Activated CD4-positive, alpha-beta memory T cell treated with anti-CD3 and anti-CD28 coated beads for 36 hours (primary cell): ENCODE measurements at regions not wholly inside any gene's neighbourhood (a gene's known extent, or its start where the extent isn't known, plus 50 kb on each side); places are given as distances from the start of the nearest gene placed in this dataset.

Experiments used
- CTCF ChIA-PET: fragments of 350-600 bp; sonication (Branson Sonifier 250); formaldehyde crosslinking; loops from one replicate; lab custom pipeline; 2021; ENCODE audit warnings: antibody characterized with exemption, inconsistent platforms; lab: Charles Lee
- POLR2A ChIA-PET: fragments of 350-600 bp; sonication (Branson Sonifier 250); formaldehyde crosslinking; loops from one replicate; lab custom pipeline; 2021; ENCODE audit warnings: antibody characterized with exemption; lab: Charles Lee
- DNase-seq: peaks from one replicate; pipeline ENCODE4 v3.0.0-alpha.2; 2020
- H3K27ac Mint-ChIP-seq: one replicate; pipeline ENCODE4 v1.8.0; 2021; ENCODE audit warnings: mixed read lengths
- H3K27me3 Mint-ChIP-seq: one replicate; pipeline ENCODE4 v1.8.0; 2021; ENCODE audit warnings: mixed read lengths
- H3K36me3 Mint-ChIP-seq: one replicate; pipeline ENCODE4 v1.8.0; 2021; ENCODE audit warnings: mixed read lengths
- H3K4me1 Mint-ChIP-seq: one replicate; pipeline ENCODE4 v1.8.0; 2021; ENCODE audit warnings: low read depth, mixed read lengths
- H3K4me3 Mint-ChIP-seq: one replicate; pipeline ENCODE4 v1.8.0; 2021; ENCODE audit warnings: mild to moderate bottlenecking, mixed read lengths
- H3K9me3 Mint-ChIP-seq: one replicate; pipeline ENCODE4 v1.8.0; 2021; ENCODE audit warnings: mixed read lengths
- intact Hi-C: fragments of 100-400 bp; cut with micrococcal nuclease; formaldehyde crosslinking; loops from one replicate; pipeline ENCODE4 v1.15.1; 2023

DNA sequence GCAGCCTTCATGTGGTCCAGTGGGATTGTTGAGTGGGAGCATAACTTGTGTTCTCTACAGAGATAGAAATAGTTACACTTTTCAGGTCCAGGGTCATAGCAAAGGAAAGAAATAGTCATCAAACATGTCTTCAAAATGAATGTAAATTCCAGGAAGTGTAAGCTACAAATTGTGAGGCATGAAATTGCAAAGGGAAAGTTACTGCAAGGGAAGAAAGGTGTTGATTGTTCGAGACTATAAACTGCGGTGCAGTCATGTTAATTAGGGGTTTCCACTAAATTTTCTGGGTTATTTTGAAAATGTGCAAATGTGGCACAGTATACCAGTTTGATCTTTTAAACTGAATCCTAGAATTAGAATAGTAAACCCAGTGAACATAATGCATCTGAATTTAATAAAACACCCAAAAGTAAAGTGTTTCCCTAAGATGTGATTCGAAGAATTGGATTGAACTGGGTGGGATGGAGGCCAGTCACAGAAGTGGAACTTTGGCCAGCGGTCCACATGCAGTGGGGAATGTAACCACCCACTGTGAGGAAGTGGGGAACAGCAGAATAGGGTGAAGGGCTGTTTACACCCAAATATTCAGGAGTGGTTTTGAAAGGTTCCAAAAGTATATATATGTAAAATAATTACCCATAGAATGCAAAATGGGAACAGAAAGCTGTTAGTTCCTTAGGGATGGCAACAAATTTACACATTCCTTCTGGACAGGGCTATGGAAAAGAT is 126.5 kb upstream of the CCDC68 start:
- Mint-ChIP-seq H3K4me1 (no peaks in the 10 kb centered on the region), H3K27me3 (peaks cover 1% of the 10 kb centered on the region), H3K4me3 (no peak overlapping the region), H3K9me3 (no peaks in the 10 kb centered on the region), H3K27ac (no peak overlapping the region), H3K36me3 (no peaks in the 10 kb centered on the region)
- intact Hi-C loops = no loop called here
- no peak for DNase-seq
- ChIA-PET POLR2A (no interaction called here), CTCF (no interaction called here)

DNA sequence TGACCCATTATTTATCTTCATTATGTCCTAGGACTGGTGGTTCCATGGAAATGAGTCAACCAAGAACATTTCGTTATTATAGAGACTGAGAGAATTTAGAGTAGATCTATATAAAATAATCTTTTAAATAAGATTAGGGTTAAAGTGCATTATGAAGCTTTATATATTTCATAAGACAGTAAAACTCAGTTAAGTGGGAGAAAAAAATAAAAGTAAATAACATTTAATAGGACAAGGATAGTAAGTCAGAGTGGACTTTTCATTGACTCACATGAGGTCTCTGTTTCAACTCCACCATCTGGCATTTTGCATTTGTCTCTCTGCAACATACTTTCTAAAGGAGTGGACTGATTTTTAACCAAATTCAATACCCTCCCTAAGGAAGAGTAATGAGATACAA is 125.3 kb upstream of the CCDC68 start:
- Mint-ChIP-seq H3K4me3 (no peak overlapping the region), H3K4me1 (no peaks in the 10 kb centered on the region), H3K36me3 (no peaks in the 10 kb centered on the region), H3K27ac (no peak overlapping the region), H3K9me3 (no peaks in the 10 kb centered on the region), H3K27me3 (peaks cover 3% of the 10 kb centered on the region)
- CTCF ChIA-PET = no interaction called here
- intact Hi-C loops = no loop called here
- no peak for DNase-seq
- POLR2A ChIA-PET = no interaction called here

DNA sequence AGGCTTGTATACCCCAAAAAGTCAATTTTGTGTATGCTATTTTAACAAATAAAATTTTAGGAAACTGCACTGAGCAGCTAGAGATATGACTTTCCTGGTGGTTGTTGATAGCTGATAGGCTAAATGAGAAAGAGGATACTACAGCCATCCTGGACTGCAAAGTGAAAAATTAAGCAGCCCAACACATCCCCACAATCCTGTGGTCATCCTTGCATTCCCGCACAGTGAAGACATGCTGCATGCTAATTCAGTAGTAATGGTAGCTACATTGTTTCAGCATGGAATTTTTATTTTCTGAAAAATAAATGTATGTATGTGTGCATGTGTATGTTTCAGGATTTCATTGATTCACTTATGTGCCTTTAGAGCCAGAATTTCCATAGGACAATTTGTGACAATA is 124.2 kb upstream of the CCDC68 start:
- ChIA-PET CTCF (no interaction called here), POLR2A (no interaction called here)
- H3K4me1 Mint-ChIP-seq = no peaks in the 10 kb centered on the region
- no peaks in the 10 kb centered on the region for H3K9me3 Mint-ChIP-seq
- intact Hi-C loops = no loop called here
- H3K27ac Mint-ChIP-seq = no peak overlapping the region
- H3K27me3 Mint-ChIP-seq = peaks cover 2% of the 10 kb centered on the region
- H3K36me3 Mint-ChIP-seq = no peaks in the 10 kb centered on the region
- H3K4me3 Mint-ChIP-seq = no peak overlapping the region
- no peak for DNase-seq

DNA sequence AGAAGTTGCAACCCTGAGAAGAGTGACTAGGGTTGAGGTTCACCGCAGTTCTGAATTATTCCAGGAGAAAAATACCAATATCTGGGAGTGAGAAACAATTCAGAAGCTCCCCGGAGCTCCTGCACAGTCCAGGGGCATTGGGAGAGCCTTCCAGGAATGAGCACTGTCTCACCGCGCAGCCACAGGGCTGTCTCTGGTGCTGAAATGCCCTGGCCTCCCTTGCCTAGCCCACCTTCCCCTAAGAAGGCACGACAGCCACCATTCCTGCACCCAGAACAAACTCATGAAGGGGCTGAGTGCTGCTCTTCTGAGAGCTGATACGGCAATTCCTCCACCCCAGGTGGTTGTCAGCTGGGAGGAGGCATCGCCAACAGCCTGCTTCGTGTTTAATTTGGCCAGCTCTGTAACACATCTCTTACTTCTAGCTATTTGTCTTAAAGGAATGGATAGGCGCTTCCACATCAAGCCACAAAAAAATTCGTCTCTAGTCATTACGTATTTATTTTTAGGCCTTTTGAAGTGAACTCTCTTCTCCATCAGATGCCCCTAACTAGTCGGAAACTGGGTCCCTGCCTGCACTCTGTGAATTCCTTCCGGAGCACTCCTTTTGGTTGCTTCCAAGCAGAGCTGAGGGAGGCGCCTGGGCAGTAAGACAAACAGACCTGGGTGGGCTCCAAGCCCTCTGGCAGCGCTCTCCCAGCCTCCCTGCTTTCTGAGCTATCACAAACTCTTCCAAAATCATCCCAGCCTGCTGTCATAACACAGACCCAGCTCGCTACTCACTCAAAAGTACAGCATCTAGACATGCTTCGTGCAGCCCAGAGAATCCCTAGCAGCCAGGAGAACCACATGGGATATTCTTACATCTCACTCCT is 120.5 kb upstream of the CCDC68 start:
- ChIA-PET CTCF (no interaction called here), POLR2A (no interaction called here)

DNA sequence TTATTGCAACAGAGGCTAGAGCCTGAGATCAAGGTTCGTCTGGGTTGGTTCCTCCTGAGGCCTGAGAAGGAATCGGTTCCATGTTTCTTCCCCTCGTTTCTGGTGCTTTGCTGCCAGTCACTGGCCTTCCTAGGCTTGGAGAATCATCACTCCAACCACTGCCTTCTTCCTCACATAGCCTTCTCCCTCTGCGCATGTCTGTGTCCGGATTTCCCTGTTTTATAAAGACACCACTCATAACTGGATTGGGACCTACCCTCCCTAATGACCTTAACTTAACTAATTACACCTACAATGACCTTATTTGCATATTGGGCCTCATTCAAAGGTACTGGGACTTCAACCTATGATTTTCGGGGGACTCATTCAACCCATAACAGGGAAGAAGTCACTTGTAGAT is 119.8 kb upstream of the CCDC68 start:
- H3K4me1 Mint-ChIP-seq = no peaks in the 10 kb centered on the region
- peaks cover 4% of the 10 kb centered on the region for H3K27me3 Mint-ChIP-seq
- DNase-seq = no peak
- no peaks in the 10 kb centered on the region for H3K36me3 Mint-ChIP-seq
- H3K27ac Mint-ChIP-seq = no peak overlapping the region
- CTCF ChIA-PET = no interaction called here
- no peak overlapping the region for H3K4me3 Mint-ChIP-seq
- intact Hi-C loops = no loop called here
- POLR2A ChIA-PET = no interaction called here
- H3K9me3 Mint-ChIP-seq = no peaks in the 10 kb centered on the region

More for the DNA sequence above, 120.5 kb upstream of the CCDC68 start:
- no peaks in the 10 kb centered on the region for H3K36me3 Mint-ChIP-seq
- H3K27ac Mint-ChIP-seq = no peak overlapping the region
- intact Hi-C loops = no loop called here
- no peaks in the 10 kb centered on the region for H3K9me3 Mint-ChIP-seq
- no peaks in the 10 kb centered on the region for H3K4me1 Mint-ChIP-seq
- no peak overlapping the region for H3K4me3 Mint-ChIP-seq
- DNase-seq = no peak
- H3K27me3 Mint-ChIP-seq = peaks cover 4% of the 10 kb centered on the region

DNA sequence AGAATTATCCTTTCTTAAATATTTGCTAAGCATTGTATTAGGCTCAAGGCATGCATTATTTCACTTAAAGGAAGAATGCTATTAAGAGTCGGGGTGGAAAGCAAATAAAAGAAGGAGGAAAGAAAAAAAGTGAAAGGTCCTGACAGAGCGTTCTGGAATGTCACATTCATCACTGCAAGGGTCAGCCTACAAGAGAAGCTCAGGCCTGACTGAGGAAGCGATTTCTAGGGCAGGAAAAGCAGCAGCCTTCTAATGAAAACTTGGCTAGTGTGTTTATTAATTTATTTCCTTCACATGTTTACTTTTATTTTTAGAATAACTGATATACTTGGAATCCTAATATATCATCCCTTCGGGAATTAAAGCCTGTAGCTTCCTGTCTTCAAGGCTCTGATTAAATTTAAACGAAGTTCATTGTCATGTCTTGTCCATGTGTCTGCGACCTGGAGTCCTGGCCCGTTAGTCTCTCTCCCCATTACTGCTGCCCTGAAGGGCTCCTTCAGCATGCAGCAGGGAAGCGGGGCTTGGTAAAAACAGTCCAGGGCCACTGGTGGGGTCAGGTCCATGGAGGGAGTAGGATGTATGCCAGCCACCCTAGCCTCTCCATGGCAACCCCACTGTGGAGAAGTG is 119.2 kb upstream of the CCDC68 start:
- Mint-ChIP-seq H3K27me3 (peaks cover 4% of the 10 kb centered on the region), H3K4me1 (no peaks in the 10 kb centered on the region), H3K36me3 (no peaks in the 10 kb centered on the region), H3K4me3 (no peak overlapping the region), H3K9me3 (no peaks in the 10 kb centered on the region), H3K27ac (no peak overlapping the region)
- intact Hi-C loops = no loop called here
- no peak for DNase-seq
- POLR2A ChIA-PET = no interaction called here
- CTCF ChIA-PET = no interaction called here

DNA sequence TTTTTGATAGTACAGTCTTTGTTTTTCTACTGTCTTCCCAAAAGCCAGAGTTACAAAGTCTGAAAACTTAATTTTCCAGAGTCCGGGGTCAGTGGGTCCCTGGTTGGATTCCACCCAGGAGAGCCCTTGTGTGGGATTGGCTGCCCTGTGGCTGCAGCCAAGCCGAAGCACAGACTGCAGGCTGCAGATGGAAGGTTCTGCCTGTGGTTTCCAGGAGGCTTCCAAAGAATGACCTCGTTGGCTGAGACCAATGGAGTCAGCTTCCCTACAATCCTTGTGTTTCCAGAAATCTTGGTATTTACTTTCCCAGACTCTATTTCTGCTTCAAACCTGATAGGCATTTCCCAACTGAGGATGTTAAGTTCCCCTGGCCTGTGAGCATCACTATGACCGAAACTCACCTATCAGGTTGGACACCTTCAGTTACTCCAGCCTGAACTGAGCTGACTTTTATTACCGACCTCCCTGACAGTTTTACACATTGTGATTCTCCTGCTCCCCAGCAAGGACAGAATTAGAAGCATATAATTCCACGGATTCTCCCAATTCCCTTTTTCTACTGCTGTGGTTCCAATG is 117.5 kb upstream of the CCDC68 start:
- no peak overlapping the region for H3K27ac Mint-ChIP-seq
- POLR2A ChIA-PET = no interaction called here
- H3K27me3 Mint-ChIP-seq = peaks cover 4% of the 10 kb centered on the region
- H3K4me1 Mint-ChIP-seq = no peaks in the 10 kb centered on the region
- DNase-seq = no peak
- H3K9me3 Mint-ChIP-seq = no peaks in the 10 kb centered on the region
- intact Hi-C loops = no loop called here
- CTCF ChIA-PET = no interaction called here
- H3K4me3 Mint-ChIP-seq = no peak overlapping the region
- no peaks in the 10 kb centered on the region for H3K36me3 Mint-ChIP-seq

DNA sequence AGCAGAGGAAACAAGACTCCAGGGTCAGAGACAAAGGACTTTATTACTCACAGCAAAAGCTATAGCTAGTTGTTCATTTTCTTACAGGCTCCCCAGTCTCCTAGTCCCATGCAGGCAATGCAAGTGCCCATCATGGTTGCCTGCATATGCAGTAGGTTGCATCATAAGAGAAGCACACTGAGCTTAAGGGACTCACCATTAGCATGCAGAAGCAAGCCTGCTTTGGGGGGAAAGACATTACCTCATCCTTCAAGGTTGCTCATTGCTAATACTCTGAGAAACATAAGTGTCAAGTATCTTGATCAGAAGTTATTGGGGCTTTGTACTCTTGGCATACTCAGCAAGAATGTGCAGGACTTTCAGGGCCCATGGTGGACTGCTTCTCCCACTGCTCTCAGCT is 114.6 kb upstream of the CCDC68 start:
- Mint-ChIP-seq H3K27me3 (peaks cover 2% of the 10 kb centered on the region), H3K4me3 (no peak overlapping the region), H3K36me3 (no peaks in the 10 kb centered on the region), H3K27ac (no peak overlapping the region), H3K9me3 (no peaks in the 10 kb centered on the region), H3K4me1 (no peaks in the 10 kb centered on the region)
- intact Hi-C loops = no loop called here
- ChIA-PET POLR2A (no interaction called here), CTCF (no interaction called here)
- DNase-seq = no peak

DNA sequence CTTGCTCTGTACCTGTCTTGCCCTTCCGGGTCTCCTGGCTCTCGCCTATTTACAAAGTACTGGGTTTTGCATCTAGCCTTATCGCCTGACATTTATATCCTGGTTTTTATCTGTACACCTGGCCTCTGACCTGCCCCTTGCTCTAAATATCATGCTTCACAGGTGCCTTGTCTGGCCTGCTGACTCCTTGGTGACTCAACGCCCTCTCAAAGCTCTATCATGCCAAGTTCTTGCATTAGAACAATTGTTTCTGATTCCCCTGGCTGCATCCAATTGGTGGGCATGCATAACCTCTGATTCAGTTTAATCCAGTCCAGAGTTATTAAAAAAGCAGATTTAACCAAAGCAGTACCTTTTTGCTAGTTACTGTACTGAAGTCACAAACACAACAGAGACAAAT is 113.9 kb upstream of the CCDC68 start:
- intact Hi-C loops = no loop called here
- Mint-ChIP-seq H3K27me3 (peaks cover 2% of the 10 kb centered on the region), H3K27ac (no peak overlapping the region), H3K4me3 (no peak overlapping the region), H3K4me1 (no peaks in the 10 kb centered on the region), H3K9me3 (no peaks in the 10 kb centered on the region), H3K36me3 (no peaks in the 10 kb centered on the region)
- no peak for DNase-seq
- ChIA-PET POLR2A (no interaction called here), CTCF (no interaction called here)

DNA sequence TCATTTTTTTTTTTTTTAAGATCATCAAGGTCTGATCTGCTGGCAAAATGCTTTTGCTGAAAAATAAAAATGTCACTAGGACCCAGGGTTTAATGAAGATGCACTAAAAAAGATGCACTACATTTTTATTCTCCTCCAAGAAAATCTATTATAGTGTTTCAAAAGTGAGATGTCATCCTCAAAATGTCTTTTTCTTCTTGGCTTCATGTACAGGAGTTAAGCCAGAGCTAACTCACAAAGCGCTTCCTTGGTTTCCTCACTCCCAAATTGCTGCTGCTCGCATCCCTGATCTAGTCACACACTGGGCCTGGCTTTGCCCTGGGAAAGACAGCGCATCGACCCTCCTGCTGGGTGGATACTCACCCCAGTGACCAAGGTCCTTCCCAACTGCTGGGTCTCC is 113.4 kb upstream of the CCDC68 start:
- peaks cover 2% of the 10 kb centered on the region for H3K27me3 Mint-ChIP-seq
- ChIA-PET POLR2A (no interaction called here), CTCF (no interaction called here)
- no peaks in the 10 kb centered on the region for H3K9me3 Mint-ChIP-seq
- no peak for DNase-seq
- H3K27ac Mint-ChIP-seq = no peak overlapping the region
- intact Hi-C loops = no loop called here
- no peak overlapping the region for H3K4me3 Mint-ChIP-seq
- no peaks in the 10 kb centered on the region for H3K36me3 Mint-ChIP-seq
- no peaks in the 10 kb centered on the region for H3K4me1 Mint-ChIP-seq

DNA sequence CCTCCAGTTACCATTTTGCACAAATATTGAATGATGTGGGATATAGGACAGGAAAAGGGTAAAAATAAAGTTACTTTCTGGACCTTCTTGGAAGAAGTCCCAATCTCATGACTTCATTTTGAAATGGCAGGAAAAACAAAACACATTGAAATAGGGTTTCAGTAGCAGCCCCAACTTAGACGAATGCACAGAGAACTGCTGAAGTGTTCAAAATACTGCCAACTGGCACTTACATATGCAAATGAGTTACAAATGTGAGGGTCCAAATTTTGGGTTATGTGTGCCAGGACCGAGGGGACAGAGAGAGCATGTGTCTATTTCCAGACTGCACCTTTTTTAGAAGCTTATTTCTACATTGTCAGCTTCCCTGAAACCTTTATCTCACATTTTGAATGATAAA is 112.9 kb upstream of the CCDC68 start:
- Mint-ChIP-seq H3K4me3 (no peak overlapping the region), H3K9me3 (no peaks in the 10 kb centered on the region), H3K36me3 (no peaks in the 10 kb centered on the region), H3K27ac (no peak overlapping the region), H3K27me3 (peaks cover 2% of the 10 kb centered on the region), H3K4me1 (no peaks in the 10 kb centered on the region)
- ChIA-PET CTCF (no interaction called here), POLR2A (no interaction called here)
- DNase-seq = no peak
- intact Hi-C loops = no loop called here

DNA sequence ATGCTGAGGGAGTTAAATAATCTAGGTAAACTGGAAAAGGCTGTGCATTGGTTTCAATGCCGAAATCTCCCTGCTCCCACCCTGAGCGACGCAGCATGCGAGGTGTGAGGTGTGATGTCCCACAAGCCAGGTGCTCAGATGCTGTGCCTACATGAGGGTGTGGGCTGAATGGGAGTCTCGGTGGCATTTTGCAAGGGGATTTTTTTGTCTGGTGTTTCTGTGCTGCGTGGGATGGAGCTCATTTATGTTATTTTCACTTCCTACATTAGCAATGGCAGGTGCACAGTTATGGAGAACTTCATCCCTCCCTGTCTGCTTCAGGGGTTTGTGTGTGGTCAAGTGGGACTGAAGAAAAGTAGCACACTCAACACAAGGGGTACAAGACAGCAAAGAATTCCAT is 110.2 kb upstream of the CCDC68 start:
- Mint-ChIP-seq H3K36me3 (no peaks in the 10 kb centered on the region), H3K27ac (no peak overlapping the region), H3K27me3 (no peaks in the 10 kb centered on the region), H3K4me1 (no peaks in the 10 kb centered on the region), H3K9me3 (no peaks in the 10 kb centered on the region), H3K4me3 (no peak overlapping the region)
- CTCF ChIA-PET = no interaction called here
- DNase-seq = no peak
- intact Hi-C loops = no loop called here
- POLR2A ChIA-PET = no interaction called here
